SK-N-SH treated with all-trans-retinoic acid at 6 μM for 48 hours (cell line): ENCODE measurements at regions not wholly inside any gene's neighbourhood (a gene's known extent, or its start where the extent isn't known, plus 50 kb on each side); places are given as distances from the start of the nearest gene placed in this dataset.

ENCODE experiments used
- ARNTL ChIP-seq: fragments of 450-650 bp; formaldehyde crosslinking; IDR thresholded peaks from 2 replicates; pipeline ENCODE4 v1.5.0; 2020; ENCODE audit warnings: low read depth, mild to moderate bottlenecking, moderate library complexity, borderline replicate concordance
- CREB5 ChIP-seq: fragments of 250-450 bp; sonication (Bioruptor Pico); IDR thresholded peaks from 2 replicates; pipeline ENCODE4 v1.5.1; 2020; ENCODE audit warnings: low read depth, mild to moderate bottlenecking, moderate library complexity
- ISL1 ChIP-seq: fragments of 250-450 bp; sonication (Bioruptor Pico); IDR thresholded peaks from 2 replicates; pipeline ENCODE4 v2.1.2; 2022; ENCODE audit warnings: mild to moderate bottlenecking, moderate library complexity
- PATZ1 ChIP-seq: fragments of 250-450 bp; sonication (Bioruptor Pico); IDR thresholded peaks from 2 replicates; pipeline ENCODE4 v1.8.0; 2020; ENCODE audit warnings: mild to moderate bottlenecking, moderate library complexity, borderline replicate concordance
- POU6F1 ChIP-seq: fragments of 250-450 bp; sonication (Bioruptor Pico); IDR thresholded peaks from 2 replicates; pipeline ENCODE4 v1.8.0; 2021; ENCODE audit warnings: low read depth, mild to moderate bottlenecking, moderate library complexity, borderline replicate concordance
- PPARA ChIP-seq: fragments of 250-450 bp; sonication (Bioruptor Pico); IDR thresholded peaks from 2 replicates; pipeline ENCODE4 v1.5.0; 2020; ENCODE audit warnings: mild to moderate bottlenecking, borderline replicate concordance
- RARB ChIP-seq: fragments of 250-450 bp; sonication (Bioruptor Pico); IDR thresholded peaks from 2 replicates; pipeline ENCODE4 v1.8.0; 2021; ENCODE audit warnings: mild to moderate bottlenecking, moderate library complexity
- ZFP30 ChIP-seq: fragments of 450-650 bp; formaldehyde crosslinking; IDR thresholded peaks from 2 replicates; pipeline ENCODE4 v1.5.0; 2022; ENCODE audit warnings: mild to moderate bottlenecking, moderate library complexity
- ZNF70 ChIP-seq: fragments of 450-650 bp; formaldehyde crosslinking; IDR thresholded peaks from 2 replicates; pipeline ENCODE4 v1.5.0; 2020; ENCODE audit warnings: mild to moderate bottlenecking, moderate library complexity
- TF ChIP-seq, protein P1 (sequence below): fragments of 250-450 bp; sonication (Bioruptor Pico); IDR thresholded peaks from 2 replicates; pipeline ENCODE4 v1.5.1; 2021; ENCODE audit warnings: mild to moderate bottlenecking, moderate library complexity

GRCh38 chr9:79053598-79053997 is 518.2 kb upstream of the TLE4 start:
- TF ChIP-seq CREB5 (CRISPR knock-in tag), result no peak
- no peak for TF ChIP-seq RARB (CRISPR knock-in tag)
- no peak for TF ChIP-seq ARNTL (CRISPR knock-in tag)
- no peak for TF ChIP-seq PATZ1 (CRISPR knock-in tag)
- TF ChIP-seq ZFP30 (CRISPR knock-in tag), result no peak
- TF ChIP-seq ISL1 (CRISPR knock-in tag), result no peak
- TF ChIP-seq ZNF70, result no peak
- TF ChIP-seq, protein P1, sequence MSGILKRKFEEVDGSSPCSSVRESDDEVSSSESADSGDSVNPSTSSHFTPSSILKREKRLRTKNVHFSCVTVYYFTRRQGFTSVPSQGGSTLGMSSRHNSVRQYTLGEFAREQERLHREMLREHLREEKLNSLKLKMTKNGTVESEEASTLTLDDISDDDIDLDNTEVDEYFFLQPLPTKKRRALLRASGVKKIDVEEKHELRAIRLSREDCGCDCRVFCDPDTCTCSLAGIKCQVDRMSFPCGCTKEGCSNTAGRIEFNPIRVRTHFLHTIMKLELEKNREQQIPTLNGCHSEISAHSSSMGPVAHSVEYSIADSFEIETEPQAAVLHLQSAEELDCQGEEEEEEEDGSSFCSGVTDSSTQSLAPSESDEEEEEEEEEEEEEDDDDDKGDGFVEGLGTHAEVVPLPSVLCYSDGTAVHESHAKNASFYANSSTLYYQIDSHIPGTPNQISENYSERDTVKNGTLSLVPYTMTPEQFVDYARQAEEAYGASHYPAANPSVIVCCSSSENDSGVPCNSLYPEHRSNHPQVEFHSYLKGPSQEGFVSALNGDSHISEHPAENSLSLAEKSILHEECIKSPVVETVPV, result no peak
- no peak for TF ChIP-seq POU6F1 (CRISPR knock-in tag)
- TF ChIP-seq PPARA (CRISPR knock-in tag), result no peak
